OCI-M2 (cell line): ENCODE measurements at regions not wholly inside any gene's neighbourhood (a gene's known extent, or its start where the extent isn't known, plus 50 kb on each side); places are given as distances from the start of the nearest gene placed in this dataset.

Experiments used
- DNase-seq: peaks from one replicate; lab custom pipeline; 2025; ENCODE audit not compliant: unreplicated experiment; lab: John Stamatoyannopoulos, UW

DNA sequence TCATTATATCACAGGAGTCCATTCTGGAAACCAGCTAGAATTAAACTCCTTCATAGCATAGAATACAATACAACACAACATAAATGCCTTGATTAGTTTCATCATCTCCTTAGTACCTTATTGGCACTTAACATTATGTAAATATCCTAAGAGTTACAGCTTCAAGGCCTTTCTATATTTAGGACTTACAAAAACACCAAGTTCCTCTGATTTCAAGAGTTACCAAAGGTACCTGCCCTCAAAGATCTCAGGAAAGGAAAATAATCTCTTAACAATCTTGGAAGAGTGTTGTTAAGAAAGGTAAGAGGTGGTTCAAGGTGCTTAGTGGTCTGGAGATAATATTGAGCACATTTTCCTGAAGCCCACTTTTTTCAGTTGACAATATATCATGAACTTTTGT is 477.7 kb downstream of the IGSF11 start:
- no peak for DNase-seq

DNA sequence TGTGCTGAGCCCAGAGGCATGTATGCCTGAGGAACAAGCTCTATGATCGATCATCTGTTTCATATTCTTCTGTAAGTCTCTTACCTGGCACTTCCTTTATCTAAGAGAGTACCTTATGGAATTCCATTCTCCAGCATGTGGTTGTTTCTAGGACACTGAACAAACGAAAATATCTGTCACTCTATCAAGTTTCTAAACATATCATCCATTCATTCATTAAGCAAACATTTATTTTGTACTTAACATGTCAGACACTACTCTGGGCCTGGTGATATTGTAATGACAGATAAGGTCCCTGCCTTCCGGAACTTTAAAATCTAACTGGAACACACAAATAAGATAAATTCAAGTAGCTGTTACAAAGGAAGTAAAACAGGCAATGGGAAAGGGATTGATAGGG is 477.1 kb downstream of the IGSF11 start:
- no peak for DNase-seq

DNA sequence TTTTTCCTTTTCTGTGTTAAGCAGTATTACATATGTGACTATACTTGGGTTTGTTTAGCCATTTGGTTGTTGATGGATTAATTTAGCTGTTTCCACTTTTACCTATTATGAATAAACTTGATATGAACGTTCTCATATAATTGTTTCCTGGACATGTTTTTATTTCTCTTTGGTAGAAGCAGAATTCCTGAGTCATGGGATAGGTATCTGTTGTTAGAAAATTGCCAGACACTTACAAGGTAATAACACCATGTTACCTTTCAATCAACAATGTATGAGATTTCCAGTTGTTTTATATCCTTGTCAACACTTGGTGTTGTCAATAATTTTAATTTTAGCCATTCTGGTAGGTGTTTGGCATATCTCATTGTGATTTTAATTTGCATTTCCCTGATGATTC is 475.4 kb downstream of the IGSF11 start:
- no peak for DNase-seq

DNA sequence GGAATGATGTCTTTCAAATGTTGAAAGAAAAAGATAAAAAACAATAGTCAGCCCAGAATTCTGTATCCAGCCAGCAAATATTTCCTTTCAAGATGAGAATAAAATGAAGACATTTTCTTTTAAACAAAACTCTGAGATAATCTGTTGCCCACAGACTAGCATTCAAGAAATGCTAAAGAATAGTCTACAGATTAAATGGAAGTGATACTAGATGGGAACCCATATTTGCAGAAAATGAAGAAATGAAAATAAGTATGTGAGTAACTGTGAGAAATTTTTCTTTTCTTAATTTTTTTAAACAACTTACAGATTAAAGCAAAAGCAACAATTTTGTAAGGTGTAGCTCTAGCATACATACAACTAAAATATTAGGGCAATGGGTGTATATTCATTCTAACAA is 469.8 kb downstream of the IGSF11 start:
- DNase-seq, result no peak

DNA sequence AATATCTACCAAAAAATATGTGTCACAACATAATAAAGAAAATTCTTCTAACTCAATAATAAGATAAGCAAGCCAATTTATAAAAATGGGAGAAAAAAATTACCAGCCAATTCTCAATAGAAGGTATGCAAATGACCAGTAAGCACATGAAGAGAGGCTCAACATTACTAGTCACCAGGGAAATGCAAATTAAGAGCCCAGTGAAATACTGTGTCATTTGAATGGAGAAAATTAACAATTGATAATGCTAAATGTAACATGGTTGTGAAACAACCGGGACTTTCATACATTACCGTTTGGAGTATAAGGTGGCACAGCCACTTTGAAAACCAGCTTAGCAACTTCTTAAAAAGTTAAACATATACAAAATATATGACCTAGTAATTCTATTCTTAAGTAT is 460.7 kb downstream of the IGSF11 start:
- no peak for DNase-seq

DNA sequence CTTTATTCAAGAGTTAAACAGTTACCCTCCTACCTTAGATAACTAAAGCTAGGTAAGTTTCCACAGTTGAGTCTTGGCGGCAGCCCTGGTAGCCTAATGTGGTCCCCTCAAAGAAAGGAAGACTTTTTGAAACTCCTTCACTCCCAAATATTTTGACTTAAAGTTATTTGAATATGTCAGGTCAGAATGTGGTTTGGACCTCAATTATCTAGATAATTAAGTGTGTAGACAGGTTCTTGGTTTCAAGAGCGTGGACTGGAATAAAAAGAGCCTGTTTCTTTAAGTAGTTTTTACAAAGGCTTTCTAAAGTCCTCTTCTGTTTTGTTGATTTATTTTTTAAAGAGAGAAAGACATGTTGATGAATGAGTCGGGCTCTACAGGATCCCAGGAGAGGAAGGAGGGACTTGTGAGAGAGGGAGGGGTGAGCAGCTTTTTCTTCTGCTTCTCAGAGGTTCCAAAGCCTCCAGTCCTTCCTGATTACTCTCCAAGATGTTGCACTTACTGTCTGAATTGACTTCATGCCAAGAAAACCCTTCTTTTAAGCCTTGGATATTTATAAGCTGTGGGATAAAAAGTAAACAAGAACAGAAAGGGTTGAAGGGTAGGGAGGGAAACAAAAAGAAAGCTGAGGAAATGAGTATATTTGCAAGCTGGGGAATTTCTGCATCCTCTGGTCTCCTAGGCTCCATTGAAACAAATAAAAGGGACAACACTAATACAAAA is 457.4 kb downstream of the IGSF11 start:
- DNase-seq, result no peak

DNA sequence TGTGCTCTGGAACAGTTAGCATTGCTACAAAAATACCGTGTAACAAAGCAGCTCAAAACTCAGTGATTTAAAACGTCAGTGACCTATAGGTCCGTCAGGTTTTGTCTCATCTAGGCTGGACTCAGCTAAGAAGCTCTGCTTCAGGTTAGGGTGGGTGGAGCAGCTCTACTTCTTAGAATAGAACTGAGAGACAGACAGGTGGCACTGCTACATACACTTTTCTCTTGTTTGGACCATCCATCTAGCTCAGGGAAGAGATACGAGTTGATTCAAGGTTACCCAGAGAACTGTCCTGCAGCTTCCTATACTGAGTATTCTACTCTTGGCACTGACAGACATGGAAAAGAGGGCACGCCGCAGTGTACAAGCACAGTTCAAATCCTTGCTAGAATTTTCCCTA is 456.1 kb downstream of the IGSF11 start:
- no peak for DNase-seq

DNA sequence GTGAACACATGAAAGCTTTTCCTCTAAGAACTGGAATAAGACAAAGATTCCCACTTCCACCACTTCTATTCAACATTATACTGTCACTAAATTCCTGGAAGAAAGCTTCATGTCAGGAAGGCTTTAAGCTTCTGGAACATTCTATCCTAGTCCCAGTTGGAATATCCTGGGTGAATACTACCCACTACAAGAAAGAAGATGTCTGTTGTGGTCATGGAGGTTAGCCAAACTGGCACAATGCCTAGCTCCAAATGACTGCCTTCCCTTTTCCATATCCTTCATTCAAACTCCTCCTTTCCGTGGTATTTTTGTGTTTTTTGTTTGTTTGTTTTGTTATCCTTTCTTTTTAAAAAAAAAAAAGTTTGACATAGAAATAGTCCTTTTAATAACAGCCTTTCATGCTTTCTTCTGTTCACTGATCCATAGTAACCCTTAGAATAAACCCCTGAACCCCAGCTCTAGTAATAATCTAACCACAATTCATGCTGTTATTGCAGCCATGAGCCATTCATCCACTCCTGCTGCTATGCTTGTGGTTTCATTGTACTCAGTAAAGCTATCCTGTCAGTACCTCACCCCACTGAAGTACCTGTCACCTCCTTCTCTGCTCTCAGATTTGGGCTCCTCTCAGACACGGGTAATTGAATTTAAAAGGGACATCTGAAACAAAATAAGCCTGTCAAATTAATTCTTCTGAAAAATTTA is 447.5 kb downstream of the IGSF11 start:
- DNase-seq, result no peak

DNA sequence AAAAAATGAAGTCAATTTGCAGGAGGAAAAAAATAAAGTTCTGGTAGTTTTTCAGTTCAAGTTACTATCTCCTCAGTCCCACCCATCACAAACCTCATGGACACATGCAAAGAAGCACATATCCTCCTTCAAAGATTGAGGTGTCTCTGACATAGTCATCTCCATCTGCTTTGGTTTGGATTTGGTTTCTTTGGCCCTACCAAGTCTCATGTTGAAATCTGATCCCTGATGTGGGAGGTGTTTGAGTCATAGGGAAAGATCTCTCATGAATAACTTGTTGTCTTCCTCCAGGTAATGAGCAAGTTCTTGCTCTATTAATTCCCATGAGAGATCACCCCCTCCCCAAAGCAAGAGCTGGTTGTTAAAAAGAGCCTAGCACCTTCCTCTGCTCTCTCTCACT is 446.8 kb downstream of the IGSF11 start:
- no peak for DNase-seq

DNA sequence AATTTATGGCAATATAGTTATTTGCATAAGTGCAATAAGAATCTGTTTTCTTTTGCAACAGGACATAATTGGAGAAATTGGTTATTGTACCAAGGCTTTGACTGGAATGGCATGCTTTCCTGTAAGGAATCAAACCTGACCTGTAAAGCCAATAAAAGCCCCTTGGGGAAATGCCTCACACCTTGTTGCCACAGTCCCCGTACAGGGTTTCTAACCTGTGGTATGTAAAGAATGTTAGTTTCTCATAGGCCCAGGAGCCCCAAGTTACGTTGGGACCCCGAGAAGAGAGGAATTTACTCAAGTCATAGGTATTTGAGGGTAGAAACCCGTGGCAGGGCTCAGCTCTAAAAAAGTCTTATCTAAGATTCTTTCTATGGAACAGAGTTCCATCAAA is 441.4 kb downstream of the IGSF11 start:
- no peak for DNase-seq

DNA sequence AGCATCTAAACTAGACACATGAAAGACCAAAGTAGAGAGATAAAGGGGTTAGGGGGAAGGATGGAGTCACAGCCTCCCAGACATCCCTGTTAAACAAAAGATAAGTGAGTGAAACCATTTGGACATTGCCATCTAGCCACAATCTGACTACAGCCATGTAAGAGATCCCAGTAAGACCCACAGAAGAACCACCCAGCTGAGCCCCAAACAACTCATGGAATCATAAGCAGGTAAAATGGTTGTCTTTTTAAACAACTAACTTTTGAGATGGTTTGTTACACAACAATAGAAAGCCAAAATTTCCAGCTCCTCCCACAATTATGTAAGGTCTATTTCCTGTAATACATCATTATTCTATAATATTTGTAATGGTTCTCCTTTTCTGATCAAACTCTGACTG is 437.5 kb downstream of the IGSF11 start:
- no peak for DNase-seq

DNA sequence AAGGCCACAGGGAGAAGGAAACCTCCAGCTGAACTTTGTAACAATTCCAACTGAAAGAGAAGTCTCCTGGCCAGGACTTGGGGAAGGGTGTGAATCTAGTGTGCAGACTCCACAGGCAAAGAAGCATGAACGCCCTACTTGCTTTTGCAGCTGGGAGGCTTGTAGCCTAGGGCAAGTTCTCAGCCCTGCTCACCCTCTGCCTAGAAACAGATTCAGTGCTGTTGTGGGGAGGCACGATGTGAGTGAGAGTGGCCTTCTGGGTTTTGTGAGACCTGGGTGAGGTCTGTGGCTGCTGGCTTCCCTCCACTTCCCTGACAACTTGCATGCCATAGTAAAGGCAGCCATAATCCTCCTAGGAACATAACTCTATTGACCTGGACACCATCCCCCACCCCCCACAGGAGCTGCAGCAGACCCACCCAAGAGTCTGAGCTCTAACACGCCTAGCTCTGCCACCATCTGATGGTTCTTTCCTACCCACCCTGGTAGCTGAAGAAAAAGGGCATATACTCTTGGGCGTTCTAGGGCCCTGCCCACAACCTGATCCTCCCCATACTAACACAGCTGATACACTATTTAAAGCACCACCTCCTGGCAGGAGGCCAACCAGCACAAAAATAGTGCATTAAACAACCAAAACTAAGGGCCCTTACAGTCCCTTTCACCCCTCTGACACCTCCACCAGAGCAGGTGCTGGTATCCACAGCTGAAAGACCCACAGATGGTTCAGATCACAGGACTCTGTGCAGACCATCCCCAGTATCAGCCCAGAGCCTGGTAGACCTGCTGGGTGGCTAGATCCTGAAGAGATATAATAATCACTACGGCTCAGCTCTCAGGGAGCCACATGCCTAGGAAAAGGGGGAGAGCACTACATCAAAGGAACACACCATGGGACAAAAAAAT is 426.5 kb downstream of the IGSF11 start:
- DNase-seq, result no peak

DNA sequence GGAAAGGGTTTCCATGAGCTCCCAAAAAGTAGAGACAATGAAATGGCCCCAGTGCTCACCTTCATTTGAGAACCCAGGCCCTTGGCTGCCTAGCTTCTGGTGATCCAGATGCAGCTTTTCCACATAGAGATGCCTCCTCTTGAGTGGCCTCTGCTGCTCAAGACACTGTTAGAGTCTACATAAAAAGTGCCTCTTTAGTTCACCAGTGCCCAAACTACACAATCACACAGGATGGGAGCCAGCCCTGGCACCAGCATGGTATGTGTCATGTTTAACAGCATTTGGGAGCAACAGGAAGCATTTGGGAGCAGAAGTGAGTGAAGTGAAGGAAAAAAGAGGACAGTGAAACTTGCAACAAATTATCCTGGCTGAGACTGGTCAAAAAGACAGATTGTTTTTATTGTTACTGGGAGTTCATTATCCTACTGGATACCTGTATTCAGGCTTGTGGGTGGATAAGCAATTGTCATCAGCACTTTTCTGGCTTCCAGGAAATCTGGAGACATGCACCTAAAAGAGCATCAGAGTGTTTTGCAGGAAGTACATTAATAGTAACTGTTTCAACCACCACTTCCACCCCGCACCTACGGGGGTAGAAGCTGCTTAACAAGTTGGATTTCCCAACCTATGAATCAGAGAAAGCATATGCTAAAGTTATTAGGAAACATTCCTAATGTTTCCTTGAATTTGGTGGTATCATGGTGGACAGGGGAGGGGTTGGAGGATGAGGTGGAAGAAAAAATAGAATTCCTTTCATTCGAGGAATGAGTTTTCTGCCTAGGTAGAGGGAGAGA is 416.2 kb downstream of the IGSF11 start:
- DNase-seq, result no peak

DNA sequence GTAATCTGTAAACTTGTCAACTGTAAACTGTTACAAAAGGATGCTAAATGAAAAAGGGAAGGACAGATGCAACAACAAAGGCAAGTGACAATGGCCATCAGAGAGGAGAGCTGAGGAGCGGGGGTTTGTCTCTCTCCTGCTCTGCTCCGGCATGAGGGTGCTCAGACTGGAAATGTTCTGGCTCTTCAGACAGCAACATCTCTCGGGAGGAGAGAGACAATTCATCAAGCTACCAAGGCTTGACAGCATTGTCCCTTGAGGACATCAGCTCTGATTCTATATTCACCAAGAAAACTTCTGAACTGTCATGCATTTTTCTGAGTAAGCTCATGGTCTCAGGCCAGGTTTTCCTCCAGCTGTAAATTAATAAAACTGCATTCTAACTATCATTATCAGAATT is 408.2 kb downstream of the IGSF11 start:
- no peak for DNase-seq

DNA sequence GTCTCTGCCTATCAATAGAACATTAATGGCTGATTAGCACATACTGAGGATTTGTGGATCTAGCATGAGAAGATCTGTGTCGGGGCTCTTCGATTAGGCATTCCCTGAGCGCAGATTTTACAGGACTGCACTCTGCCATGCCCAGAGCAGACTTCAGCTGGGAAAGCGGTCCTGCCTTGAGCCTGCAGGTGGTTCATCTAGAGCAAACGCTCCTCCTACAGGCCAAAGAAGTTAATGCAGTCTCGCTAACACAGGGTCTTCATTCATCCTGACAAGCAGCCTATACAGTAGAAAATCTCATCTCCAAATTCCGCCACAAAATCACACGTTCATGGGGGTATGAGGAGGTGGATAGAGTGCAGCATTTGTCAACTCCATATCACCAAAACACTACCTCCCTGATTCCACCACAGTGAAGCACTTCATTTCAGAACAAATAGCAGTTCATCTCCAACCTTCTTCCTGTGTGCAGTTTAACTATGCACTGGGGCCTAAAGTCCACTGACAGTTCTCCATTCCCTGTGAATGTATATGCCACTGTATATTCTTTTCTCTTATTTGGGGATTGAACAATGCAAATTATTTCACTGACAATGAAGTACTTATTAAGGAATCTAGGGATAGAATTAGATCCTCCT is 405.8 kb downstream of the IGSF11 start:
- DNase-seq, result peak; percentile 7

DNA sequence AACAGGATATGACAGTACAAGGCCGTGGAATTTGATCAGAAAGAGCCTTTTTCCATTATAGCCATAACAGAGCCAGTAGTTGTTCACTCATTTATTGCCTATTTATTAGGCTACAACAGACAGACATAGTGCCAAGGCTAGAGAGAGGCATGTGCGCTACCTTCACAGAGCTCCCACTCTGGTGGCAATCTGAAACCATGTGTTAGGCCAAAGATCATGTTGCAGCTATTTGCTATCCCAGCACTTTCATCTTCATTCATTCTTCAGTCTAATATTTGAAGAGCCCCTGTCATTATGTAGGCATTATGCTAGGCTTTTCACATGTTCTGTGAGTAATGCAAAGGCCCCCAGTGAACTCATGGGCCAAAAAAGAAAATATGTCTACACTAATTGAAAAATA is 404.8 kb downstream of the IGSF11 start:
- no peak for DNase-seq

DNA sequence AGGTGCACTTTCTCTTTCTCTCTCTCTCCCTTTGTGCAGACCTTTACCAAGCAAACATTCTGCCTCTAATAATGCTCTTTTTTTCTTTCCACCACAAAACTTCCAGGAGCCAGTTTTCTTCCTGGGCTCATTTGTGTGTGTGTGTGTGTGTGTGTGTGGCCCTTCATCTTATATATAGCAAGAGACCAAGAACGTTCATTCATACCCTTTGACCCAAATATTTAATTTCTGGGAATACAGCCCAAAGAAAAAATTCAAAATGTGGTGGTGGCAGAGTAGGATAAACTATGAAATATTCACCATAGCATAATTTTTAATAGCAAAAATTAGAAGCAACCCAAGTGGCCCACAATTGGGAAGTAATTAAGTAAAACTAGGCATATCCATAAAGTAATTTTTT is 398.9 kb downstream of the IGSF11 start:
- no peak for DNase-seq

DNA sequence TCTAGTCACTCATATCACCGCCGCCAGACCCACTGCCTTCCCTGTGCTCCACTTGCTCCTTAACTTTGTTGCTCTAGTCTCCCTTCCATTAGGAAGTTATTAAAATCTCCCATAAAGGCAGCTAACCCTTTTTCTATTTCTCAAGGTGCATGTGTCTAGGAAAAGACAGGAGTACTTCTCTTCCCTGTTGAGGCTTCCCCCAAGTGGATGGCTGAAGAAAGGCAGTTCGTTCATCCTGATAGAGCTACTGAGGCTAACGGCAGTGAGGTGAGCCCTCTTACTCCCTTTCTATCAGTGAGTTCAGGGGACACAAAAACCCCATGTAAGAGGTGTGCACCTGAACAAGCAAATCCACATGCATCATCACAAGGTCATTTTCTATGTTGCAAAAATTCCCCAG is 397.8 kb downstream of the IGSF11 start:
- no peak for DNase-seq

DNA sequence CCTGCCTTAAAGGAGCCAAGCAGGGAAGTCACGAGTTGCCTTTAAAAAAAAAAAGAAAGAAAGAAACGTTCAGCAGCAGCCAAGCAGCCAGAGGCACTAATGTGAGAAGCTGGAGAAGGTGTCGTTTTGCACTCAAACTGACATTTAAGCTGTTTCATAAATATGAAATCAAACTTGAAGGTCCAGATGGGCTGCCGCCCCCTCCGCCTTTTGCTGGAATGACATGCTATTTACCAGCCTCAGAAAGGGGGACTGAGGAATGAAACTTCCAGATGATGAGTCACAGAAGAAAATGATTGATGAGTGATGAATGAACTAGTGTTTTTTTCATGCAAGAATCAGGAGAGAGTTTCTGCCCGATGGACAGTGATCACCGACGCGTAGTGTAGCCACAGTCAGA is 396.8 kb downstream of the IGSF11 start:
- no peak for DNase-seq

DNA sequence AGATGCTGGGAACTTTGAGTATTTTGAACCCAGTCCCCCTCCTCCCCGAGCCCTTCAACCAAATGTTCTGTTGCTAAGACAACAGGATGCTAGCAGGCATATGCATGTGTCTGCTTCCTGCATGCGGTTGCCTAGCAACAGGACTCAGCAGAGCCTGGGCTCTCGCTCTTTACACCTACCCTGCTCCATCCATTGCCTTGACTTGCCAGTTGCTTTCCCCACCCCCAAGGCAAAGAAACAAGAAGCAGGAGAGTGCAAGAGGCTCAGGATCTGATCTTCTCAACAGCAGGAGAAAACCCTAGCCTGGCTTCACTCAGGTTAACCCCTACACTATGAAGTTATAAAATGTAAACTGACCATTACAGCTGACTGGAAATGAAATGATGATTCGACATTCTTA is 393.0 kb downstream of the IGSF11 start:
- DNase-seq, result no peak

DNA sequence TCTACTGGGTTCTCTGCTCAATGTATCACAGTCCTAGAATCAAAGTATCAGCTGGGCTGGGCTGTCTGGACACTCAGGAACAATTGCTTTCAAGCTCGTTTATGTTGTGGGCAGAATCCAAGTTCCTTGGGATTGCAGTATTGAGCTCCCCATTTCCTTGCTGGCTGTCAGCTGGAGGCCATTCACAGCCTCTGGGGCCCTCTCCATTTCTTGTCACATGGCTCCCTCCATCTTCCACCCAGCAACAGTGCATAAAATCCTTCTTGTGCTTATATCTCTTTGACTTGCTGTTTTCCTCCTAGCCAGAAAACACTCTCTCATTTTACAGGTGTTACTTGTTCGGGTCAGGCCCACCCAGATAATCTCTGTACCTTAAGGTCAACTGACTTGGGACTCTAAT is 363.5 kb downstream of the IGSF11 start:
- no peak for DNase-seq
